GM21786 (cell line): ENCODE measurements at regions not wholly inside any gene's neighbourhood (a gene's known extent, or its start where the extent isn't known, plus 50 kb on each side); places are given as distances from the start of the nearest gene placed in this dataset.
"Not testable (repeated sequence)": the region's sequence is repeated elsewhere in the genome, so short reads cannot be mapped to it uniquely, and the experiment has no call there.

ENCODE experiments used
- ATAC-seq: cut with Tn5 transposase; IDR thresholded peaks from one replicate; pipeline ENCODE4 v1.9.1; 2021; ENCODE audit not compliant: unreplicated experiment

- ATAC-seq: not testable (repeated sequence)
Observed at GRCh38 chr1:143905214-143906179, 66.3 kb downstream of the FAM72C start.

GRCh38 chr1:143904622-143904979 lies 67.2 kb downstream of the FAM72C start:
- not testable (repeated sequence) for ATAC-seq

- not testable (repeated sequence) for ATAC-seq
Observed at GRCh38 chr1:143903899-143904621, 67.7 kb downstream of the FAM72C start.

- ATAC-seq: not testable (repeated sequence)
Observed at GRCh38 chr1:143896377-143896776, 75.4 kb downstream of the FAM72C start.

- peak; percentile 91 for ATAC-seq
Observed at GRCh38 chr1:143884932-143885574, 86.7 kb downstream of the FAM72C start.

GRCh38 chr1:143884532-143884931 lies 87.3 kb downstream of the FAM72C start:
- peak; percentile 82 for ATAC-seq

GRCh38 chr1:143879757-143880536 lies 91.8 kb downstream of the FAM72C start:
- not testable (repeated sequence) for ATAC-seq

GRCh38 chr1:143875947-143876346 lies 95.8 kb downstream of the FAM72C start:
- not testable (repeated sequence) for ATAC-seq

- not testable (repeated sequence) for ATAC-seq
Observed at GRCh38 chr1:143874625-143875024, 97.2 kb downstream of the FAM72C start.

GRCh38 chr1:143873650-143874049 lies 98.1 kb downstream of the FAM72C start:
- ATAC-seq: not testable (repeated sequence)

- not testable (repeated sequence) for ATAC-seq
Observed at GRCh38 chr1:143870388-143870787, 101.4 kb downstream of the FAM72C start.

GRCh38 chr1:143867590-143868220 lies 104.1 kb downstream of the FAM72C start:
- not testable (repeated sequence) for ATAC-seq

- ATAC-seq: peak; percentile 62
Observed at GRCh38 chr1:143863901-143864520, 107.8 kb downstream of the FAM72C start.

- not testable (repeated sequence) for ATAC-seq
Observed at GRCh38 chr1:143862722-143863121, 109.1 kb downstream of the FAM72C start.

GRCh38 chr1:143861306-143861705 lies 110.5 kb downstream of the FAM72C start:
- ATAC-seq: not testable (repeated sequence)

GRCh38 chr1:143855867-143856266 lies 115.9 kb downstream of the FAM72C start:
- not testable (repeated sequence) for ATAC-seq

- ATAC-seq: not testable (repeated sequence)
Observed at GRCh38 chr1:143854069-143854468, 117.7 kb downstream of the FAM72C start.

- not testable (repeated sequence) for ATAC-seq
Observed at GRCh38 chr1:143850637-143851036, 121.1 kb downstream of the FAM72C start.

- not testable (repeated sequence) for ATAC-seq
Observed at GRCh38 chr1:143848859-143849258, 122.9 kb downstream of the FAM72C start.
